DMS 273 (cell line): ENCODE measurements at regions not wholly inside any gene's neighbourhood (a gene's known extent, or its start where the extent isn't known, plus 50 kb on each side); places are given as distances from the start of the nearest gene placed in this dataset.
"Not testable (repeated sequence)": the region's sequence is repeated elsewhere in the genome, so short reads cannot be mapped to it uniquely, and the experiment has no call there.

Experiments used
- DNase-seq: peaks from one replicate; lab custom pipeline; 2025; ENCODE audit not compliant: unreplicated experiment; lab: John Stamatoyannopoulos, UW

- no peak for DNase-seq
Measured at GRCh38 chr6:78639111-78640110, 227.9 kb upstream of the IRAK1BP1 start.

DNA sequence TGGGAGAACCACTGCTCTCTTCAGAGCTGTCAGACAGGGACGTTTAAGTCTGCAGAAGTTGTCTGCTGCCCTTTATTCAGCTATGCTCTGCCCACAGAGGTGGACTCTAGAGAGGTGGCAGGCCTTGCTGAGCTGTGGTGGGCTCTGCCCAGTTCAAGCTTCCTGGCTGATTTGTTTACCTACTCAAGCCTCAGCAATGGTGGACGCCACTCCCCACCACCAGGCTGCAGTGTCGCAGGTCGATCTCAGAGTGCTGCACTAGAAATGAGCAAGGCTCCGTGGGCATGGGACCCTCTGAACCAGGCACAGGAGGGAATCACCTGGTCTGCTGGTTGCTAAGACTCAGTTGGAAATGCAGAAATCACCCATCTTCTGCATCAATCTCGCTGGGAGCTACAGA, 223.4 kb upstream of the IRAK1BP1 start:
- DNase-seq, result not testable (repeated sequence)

GRCh38 chr6:78646542-78647415, 220.6 kb upstream of the IRAK1BP1 start:
- not testable (repeated sequence) for DNase-seq

DNA sequence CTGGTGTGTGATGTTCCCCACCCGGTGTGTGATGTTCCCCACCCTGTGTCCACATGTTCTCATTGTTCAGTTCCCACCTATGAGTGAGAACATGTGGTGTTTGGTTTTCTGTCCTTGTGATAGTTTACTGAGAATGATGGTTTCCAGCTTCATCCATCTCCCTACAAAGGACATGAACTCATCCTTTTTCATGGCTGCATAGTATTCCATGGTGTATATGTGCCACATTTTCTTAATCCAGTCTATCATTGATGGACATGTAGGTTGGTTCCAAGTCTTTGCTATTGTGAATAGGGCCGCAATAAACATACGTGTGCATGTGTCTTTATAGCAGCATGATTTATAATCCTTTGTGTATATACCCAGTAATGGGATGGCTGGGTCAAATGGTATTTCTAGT, 201.5 kb upstream of the IRAK1BP1 start:
- DNase-seq, result not testable (repeated sequence)

DNA sequence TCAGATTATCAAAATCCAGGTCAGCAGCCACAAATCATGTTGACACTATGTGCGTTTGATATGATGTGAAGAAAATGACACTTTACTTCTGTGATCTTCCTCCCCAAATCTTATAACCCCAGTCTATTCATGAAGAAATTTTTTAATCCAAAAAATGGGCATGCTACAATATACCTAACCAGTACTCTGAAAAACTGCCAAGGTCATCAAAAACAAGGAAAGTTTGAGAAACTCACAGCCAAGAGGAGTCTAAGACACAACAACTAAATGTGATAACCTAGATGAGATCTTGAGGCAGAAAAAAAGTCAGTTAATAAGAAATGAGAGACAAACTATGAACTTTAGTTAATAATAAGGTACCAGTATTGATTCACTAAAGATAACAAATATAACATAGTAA, 200.6 kb upstream of the IRAK1BP1 start:
- DNase-seq, result no peak

DNA sequence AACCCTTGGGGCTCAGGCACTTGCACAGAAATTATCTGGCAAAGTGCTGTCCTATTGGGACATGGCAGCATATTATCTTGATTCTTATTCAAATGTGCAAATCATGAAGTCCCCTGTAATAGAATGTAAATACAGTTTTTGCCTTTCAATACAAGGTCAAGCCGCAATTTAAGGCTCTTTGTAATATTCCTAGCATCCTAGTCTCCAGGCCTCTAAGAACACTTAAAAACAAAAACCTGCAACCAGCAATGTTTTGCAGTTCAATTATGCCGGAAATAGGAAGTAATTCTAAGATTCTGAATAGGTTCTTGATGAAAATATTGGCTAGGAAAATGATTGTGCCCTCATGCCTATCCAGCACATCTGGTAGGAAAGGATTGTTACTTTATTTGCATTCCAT, 197.2 kb upstream of the IRAK1BP1 start:
- no peak for DNase-seq

DNA sequence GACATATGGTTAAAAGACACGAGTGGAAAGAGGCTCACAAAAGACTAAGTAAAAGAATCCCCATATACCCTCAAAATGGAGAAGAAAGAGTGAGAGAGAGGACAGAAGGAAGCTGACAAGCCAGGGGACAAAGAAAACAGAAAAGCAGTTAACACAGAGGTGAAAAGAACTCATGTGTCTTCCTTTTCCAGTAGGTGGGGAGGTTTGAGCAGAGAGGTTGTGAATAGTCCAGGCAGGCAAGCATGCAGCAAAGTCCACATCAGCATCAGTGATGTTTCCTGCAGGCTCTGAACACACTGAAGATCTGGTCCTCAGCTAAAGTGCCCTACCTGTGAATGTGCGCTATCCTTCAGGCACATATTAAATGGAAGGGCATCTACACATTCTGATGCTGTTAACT, 196.5 kb upstream of the IRAK1BP1 start:
- no peak for DNase-seq

DNA sequence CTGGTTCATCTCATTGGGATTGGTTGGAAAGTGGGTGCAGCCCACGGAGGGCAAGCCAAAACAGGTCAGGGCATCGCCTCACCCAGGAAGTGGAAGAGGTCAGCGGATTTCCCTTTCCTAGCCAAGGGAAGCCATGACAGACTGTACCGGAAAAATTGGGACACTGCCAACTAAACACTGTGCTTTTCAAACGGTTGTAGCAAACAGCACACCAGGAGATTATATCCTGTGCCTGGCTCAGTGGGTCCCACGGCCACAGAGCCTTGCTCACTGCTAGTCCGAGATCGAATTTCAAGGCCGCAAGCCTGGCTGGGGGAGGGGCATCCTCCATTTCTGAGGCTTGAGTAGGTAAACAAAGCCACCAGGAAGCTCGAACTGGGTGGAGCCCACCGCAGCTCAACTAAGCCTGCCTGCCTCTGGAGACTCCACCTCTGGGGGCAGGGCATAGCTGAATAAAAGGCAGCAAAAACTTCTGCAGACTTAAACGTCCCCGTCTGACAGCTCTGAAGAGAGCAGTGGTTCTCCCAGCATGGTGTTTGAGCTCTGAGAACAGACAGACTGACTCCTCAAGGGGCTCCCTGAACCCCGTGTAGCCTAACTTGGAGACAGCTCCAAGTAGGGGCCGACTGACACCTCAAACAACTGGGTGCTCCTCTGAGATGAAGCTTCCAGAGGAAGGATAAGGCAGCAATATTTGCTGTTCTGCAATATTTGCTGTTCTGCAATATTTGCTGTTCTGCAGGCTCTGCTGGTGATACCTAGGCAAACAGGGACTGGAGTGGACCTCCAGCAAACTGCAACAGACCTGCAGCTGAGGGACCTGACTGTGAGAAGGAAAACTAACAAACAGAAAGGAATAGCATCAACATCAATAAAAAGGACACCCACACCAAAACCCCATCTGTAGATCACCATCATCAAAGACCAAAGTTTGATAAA, 191.0 kb upstream of the IRAK1BP1 start:
- DNase-seq, result not testable (repeated sequence)

DNA sequence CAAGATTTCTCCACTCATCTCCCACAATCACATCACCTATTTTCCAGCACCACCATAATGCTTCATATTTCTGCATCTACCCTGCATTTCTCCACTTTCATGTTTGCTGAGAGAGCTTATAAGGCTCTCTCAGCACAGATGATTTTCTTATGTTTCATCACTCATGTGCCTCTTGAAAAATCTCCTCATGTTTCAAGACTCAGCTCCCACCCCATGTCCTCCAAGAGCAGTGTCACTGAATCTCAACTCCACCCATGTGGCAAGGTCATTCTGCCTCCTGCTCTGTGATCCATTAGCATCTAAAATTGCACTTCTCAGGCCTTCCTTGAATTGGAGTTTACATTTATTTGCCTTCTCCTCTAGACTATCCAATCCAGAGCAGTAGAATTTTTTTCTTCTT, 178.7 kb upstream of the IRAK1BP1 start:
- DNase-seq, result no peak

- DNase-seq, result no peak
Measured at GRCh38 chr6:78693835-78694234, 173.5 kb upstream of the IRAK1BP1 start.

DNA sequence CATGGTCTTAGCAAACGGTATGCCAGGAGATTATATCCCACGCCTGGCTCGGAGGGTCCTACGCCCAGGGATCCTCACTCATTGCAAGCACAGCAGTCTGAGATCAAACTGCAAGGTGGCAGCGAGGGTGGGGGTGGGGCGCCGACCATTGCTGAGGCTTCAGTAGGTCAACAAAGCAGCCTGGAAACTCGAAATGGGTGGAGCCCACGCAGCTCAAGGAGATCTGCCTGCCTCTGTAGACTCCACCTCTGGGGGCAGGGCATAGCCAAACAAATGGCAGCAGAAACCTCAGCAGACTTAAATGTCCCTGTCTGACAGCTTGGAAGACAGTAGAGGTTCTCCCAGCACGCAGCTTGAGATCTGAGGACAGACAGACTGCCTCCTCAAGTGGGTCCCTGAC, 172.7 kb upstream of the IRAK1BP1 start:
- not testable (repeated sequence) for DNase-seq

DNA sequence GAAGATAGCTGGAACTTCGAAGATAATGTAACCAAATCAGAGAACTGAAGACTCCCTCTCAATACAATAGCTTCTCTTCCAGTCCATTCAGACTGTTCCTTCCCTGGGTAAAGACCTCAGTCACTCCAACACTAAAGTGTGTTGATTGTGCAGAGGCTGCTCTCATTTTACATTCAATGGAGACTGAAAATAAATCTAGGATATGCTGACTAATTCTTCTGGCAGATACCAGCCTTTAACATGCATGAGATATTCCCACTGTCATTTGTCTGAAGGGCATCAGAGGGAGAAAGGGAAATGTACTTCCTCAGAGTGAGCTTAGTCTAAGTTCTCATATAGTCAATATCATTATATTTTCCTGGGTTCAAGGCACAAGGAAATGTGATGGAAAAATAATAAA, 166.4 kb upstream of the IRAK1BP1 start:
- no peak for DNase-seq

GRCh38 chr6:78701407-78701806, 165.9 kb upstream of the IRAK1BP1 start:
- no peak for DNase-seq

GRCh38 chr6:78709021-78709420, 158.3 kb upstream of the IRAK1BP1 start:
- DNase-seq, result no peak

DNA sequence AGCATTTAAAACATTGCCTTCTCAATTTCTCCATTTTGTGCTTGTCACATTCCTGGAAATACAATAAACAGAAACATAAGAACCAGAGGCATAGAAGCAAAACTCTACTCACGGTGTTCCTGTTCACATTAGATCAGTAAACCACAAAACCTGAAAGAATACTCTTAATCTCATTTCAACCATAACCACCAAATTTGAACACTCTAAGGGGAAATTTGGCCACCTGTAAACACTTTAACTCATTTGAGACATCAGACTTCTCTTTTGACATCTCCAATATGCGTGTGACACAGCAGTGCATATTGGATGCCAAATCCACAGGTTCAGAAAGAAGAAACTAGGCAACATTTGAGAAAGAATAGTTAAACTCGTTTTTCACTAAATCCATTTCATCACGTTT, 153.8 kb upstream of the IRAK1BP1 start:
- DNase-seq, result no peak

DNA sequence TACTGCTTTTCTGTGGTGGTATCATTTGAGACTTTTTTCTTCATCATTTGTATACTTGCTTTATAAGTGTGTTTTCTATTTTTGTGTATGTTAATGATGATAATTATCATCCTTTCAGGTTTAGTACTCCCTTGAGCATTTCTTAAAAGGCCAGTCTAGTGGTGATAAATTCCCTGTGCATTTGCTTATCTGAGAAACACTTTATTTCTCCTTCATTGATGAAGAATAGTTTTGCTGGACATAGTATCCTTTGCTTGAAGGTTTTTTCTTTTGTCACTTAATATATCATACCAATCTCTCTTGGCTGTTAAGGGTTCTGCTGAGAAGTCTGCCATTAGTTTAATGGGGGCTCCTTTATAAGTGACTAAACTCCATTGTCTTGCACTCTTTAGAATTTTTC, 123.2 kb upstream of the IRAK1BP1 start:
- no peak for DNase-seq

DNA sequence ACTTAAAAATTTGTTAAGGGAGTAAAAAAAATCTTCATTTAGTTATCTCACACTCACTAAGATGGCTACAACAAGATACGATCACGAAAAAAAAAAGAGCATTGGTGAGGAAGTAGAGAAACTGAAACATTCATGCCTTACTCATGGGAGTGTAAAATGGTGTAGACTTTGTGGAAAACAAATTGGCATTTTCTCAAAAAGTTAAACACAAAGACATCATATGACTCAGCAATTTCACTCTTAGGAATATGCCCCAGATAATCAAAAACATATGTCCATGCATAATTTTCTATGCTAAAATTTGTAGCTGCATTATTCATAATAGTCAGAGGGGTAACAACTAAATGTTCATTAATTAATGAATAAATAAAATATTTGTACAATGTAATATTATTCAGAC, 120.9 kb upstream of the IRAK1BP1 start:
- DNase-seq, result no peak

- no peak for DNase-seq
Measured at GRCh38 chr6:78749326-78749725, 118.0 kb upstream of the IRAK1BP1 start.

GRCh38 chr6:78758297-78758798, 109.0 kb upstream of the IRAK1BP1 start:
- not testable (repeated sequence) for DNase-seq

- DNase-seq, result no peak
Measured at GRCh38 chr6:78768271-78768670, 99.1 kb upstream of the IRAK1BP1 start.
